NB4 (cell line): ENCODE measurements at regions not wholly inside any gene's neighbourhood (a gene's known extent, or its start where the extent isn't known, plus 50 kb on each side); places are given as distances from the start of the nearest gene placed in this dataset.

Experiments used
- MYC ChIP-seq: IDR thresholded peaks from 2 replicates; pipeline ENCODE4 v1.6.1; 2011; ENCODE audit warnings: low read depth, low read length
- POLR2A ChIP-seq: IDR thresholded peaks from 2 replicates; pipeline ENCODE4 v1.6.1; 2011; ENCODE audit warnings: mild to moderate bottlenecking; ENCODE audit not compliant: insufficient read length; ENCODE audit errors: extremely low read depth
- TF ChIP-seq, protein P1 (sequence below): IDR thresholded peaks from one replicate; pipeline ENCODE4 v1.5.1; 2012; ENCODE audit warnings: low read depth, low read length
- TF ChIP-seq, protein P2 (sequence below): IDR thresholded peaks from 2 replicates; pipeline ENCODE4 v1.6.1; 2011; ENCODE audit warnings: low read depth, low read length

DNA sequence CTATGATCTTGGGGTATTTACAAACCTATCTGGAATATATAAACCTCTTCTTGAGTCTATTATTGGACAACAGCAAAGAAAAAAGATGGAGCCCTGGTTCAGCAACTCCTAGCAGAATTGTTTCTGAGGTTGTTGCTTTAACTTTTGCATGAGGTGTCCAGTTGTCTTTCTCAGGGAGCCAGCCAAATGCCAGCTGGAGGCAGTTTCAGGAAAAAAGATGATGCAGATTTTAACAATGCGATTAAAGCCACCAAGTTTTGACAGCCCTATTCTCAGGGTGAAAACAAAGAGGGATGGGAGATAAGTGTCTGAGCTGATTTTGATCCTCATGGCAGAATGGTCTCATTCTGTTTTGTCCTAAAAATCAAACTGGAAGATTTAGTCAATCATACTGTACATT is 181.6 kb upstream of the RASGRP1 start:
- TF ChIP-seq, protein P1, sequence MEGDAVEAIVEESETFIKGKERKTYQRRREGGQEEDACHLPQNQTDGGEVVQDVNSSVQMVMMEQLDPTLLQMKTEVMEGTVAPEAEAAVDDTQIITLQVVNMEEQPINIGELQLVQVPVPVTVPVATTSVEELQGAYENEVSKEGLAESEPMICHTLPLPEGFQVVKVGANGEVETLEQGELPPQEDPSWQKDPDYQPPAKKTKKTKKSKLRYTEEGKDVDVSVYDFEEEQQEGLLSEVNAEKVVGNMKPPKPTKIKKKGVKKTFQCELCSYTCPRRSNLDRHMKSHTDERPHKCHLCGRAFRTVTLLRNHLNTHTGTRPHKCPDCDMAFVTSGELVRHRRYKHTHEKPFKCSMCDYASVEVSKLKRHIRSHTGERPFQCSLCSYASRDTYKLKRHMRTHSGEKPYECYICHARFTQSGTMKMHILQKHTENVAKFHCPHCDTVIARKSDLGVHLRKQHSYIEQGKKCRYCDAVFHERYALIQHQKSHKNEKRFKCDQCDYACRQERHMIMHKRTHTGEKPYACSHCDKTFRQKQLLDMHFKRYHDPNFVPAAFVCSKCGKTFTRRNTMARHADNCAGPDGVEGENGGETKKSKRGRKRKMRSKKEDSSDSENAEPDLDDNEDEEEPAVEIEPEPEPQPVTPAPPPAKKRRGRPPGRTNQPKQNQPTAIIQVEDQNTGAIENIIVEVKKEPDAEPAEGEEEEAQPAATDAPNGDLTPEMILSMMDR, result no peak
- TF ChIP-seq POLR2A, result no peak
- TF ChIP-seq, protein P2, sequence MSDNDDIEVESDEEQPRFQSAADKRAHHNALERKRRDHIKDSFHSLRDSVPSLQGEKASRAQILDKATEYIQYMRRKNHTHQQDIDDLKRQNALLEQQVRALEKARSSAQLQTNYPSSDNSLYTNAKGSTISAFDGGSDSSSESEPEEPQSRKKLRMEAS, result no peak
- no peak for TF ChIP-seq MYC
